Nephron progenitor cell (in vitro differentiated cells): ENCODE measurements at regions not wholly inside any gene's neighbourhood (a gene's known extent, or its start where the extent isn't known, plus 50 kb on each side); places are given as distances from the start of the nearest gene placed in this dataset.
A peak's percentile ranks its signal among the peaks of the same experiment; 100 is the strongest.

ENCODE experiments used
- DNase-seq: peaks from one replicate; pipeline ENCODE4 v3.0.0; 2021
- H3K27ac Mint-ChIP-seq: 2 replicates; pipeline ENCODE4 v1.8.0; 2021; ENCODE audit warnings: mild to moderate bottlenecking, moderate library complexity, mixed read lengths
- H3K27me3 Mint-ChIP-seq: 2 replicates; pipeline ENCODE4 v1.8.0; 2021; ENCODE audit warnings: mild to moderate bottlenecking, low read depth, mixed read lengths; ENCODE audit not compliant: poor library complexity
- H3K36me3 Mint-ChIP-seq: 2 replicates; pipeline ENCODE4 v1.8.0; 2021; ENCODE audit warnings: low read depth, mixed read lengths
- H3K4me1 Mint-ChIP-seq: 2 replicates; pipeline ENCODE4 v1.8.0; 2021; ENCODE audit warnings: mixed read lengths
- H3K4me3 Mint-ChIP-seq: 2 replicates; pipeline ENCODE4 v1.8.0; 2021; ENCODE audit warnings: mild to moderate bottlenecking, moderate library complexity, mixed read lengths
- H3K9me3 Mint-ChIP-seq: 2 replicates; pipeline ENCODE4 v1.8.0; 2021; ENCODE audit warnings: mild to moderate bottlenecking, moderate library complexity, mixed read lengths
- TF ChIP-seq, protein P1 (sequence below): fragments of 200-600 bp; sonication (generic); IDR thresholded peaks from 2 replicates; pipeline ENCODE4 v1.5.0; 2021; ENCODE audit warnings: antibody characterized with exemption

DNA sequence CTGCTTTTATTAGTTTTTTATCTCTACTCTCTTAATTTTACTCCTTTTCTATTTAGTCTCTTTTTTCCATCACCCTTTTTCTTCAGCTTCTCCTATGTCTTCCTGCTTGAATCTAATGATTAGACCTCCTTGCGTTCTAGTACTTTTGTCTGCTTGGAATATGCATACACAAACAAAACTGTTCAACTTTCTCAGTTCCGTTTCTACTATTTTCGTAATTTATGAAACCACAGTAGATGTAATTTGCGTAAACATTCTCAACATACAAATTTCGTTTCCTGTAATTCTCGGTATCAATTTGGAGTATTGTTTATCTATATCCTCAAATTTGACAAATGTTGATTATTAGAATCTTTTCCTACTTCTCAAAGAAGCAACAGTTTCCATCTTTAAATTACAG is 772.5 kb downstream of the USP25 start:
- no peak overlapping the region for H3K4me3 Mint-ChIP-seq
- no peaks in the 10 kb centered on the region for H3K9me3 Mint-ChIP-seq
- peaks cover 2% of the 10 kb centered on the region for H3K27me3 Mint-ChIP-seq
- no peaks in the 10 kb centered on the region for H3K36me3 Mint-ChIP-seq
- peak overlapping the region; percentile 19 for H3K27ac Mint-ChIP-seq
- no peak for DNase-seq
- H3K4me1 Mint-ChIP-seq = no peaks in the 10 kb centered on the region
- TF ChIP-seq, protein P1, sequence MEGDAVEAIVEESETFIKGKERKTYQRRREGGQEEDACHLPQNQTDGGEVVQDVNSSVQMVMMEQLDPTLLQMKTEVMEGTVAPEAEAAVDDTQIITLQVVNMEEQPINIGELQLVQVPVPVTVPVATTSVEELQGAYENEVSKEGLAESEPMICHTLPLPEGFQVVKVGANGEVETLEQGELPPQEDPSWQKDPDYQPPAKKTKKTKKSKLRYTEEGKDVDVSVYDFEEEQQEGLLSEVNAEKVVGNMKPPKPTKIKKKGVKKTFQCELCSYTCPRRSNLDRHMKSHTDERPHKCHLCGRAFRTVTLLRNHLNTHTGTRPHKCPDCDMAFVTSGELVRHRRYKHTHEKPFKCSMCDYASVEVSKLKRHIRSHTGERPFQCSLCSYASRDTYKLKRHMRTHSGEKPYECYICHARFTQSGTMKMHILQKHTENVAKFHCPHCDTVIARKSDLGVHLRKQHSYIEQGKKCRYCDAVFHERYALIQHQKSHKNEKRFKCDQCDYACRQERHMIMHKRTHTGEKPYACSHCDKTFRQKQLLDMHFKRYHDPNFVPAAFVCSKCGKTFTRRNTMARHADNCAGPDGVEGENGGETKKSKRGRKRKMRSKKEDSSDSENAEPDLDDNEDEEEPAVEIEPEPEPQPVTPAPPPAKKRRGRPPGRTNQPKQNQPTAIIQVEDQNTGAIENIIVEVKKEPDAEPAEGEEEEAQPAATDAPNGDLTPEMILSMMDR = no peak

DNA sequence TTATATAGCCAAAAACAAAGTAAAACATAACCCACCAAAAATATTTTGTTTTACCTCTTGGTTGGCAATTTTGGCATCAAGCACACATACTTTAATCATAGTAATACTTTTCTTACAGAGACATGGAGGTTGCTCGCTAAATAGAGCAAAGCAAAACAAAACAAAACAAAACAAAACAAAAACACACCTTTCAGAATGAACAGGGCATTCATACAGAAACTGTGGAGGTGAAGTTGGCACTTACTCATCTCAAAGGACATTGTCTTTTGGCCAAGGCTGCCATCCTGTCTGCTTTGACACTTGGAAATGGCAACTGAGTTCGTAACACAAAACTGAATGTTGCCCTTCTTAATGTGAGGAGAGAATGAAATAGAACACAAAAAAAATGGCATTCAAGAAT is 773.1 kb downstream of the USP25 start:
- H3K4me1 Mint-ChIP-seq = no peaks in the 10 kb centered on the region

DNA sequence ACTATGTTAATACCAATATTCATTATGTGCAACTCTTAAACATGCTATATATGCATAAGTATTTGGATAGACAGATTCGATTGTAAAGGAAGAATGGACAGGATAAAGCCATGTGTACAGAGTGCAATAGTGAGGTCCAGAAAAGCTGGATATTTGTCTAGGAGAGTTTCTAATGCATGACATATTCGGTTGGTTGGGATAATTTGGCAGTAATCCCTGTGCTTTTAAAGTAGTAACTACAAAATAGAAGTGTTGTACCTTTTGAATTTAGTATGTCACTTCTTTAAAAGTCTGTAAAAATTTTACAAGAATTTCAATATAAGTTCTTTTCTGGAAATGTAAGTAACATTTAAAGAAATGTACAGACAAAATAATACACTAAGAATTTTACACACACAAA is 774.5 kb downstream of the USP25 start:
- no peaks in the 10 kb centered on the region for H3K9me3 Mint-ChIP-seq
- DNase-seq = no peak
- no peaks in the 10 kb centered on the region for H3K36me3 Mint-ChIP-seq
- TF ChIP-seq, protein P1 = no peak
- H3K4me1 Mint-ChIP-seq = peaks cover 4% of the 10 kb centered on the region
- peaks cover 2% of the 10 kb centered on the region for H3K27me3 Mint-ChIP-seq
- H3K4me3 Mint-ChIP-seq = no peak overlapping the region
- no peak overlapping the region for H3K27ac Mint-ChIP-seq

More for the DNA sequence above, 773.1 kb downstream of the USP25 start:
- Mint-ChIP-seq H3K27ac (no peak overlapping the region), H3K9me3 (no peaks in the 10 kb centered on the region), H3K27me3 (peaks cover 2% of the 10 kb centered on the region), H3K36me3 (no peaks in the 10 kb centered on the region), H3K4me3 (no peak overlapping the region)
- TF ChIP-seq, protein P1 = no peak
- DNase-seq = no peak

GRCh38 chr21:16504766-16505165 is 775.0 kb downstream of the USP25 start:
- Mint-ChIP-seq H3K4me3 (no peak overlapping the region), H3K4me1 (peaks cover 8% of the 10 kb centered on the region), H3K27me3 (peaks cover 2% of the 10 kb centered on the region), H3K9me3 (no peaks in the 10 kb centered on the region), H3K36me3 (no peaks in the 10 kb centered on the region), H3K27ac (no peak overlapping the region)
- TF ChIP-seq, protein P1 = no peak
- DNase-seq = no peak

GRCh38 chr21:16509476-16509875 is 779.7 kb downstream of the USP25 start:
- TF ChIP-seq, protein P1 = no peak

DNA sequence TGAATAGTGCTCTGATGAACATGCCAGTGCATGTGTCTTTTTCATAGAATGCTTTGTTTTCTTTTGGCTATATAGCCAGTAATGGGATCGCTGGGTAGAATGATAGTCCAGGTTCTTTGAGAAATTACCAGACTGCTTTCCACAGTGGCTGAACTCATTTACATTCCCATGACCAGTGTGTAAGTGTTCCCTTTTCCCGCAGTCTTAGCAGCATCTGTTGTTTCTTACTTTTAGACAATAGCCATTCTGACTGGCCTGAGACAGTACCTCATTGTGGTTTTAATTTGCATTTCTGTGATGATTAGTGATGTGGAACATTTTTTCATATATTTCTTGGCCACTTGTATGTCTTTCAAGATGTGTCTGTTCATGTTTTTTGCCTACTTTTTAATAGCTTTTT is 784.5 kb downstream of the USP25 start:
- H3K27me3 Mint-ChIP-seq = no peaks in the 10 kb centered on the region
- peaks cover 10% of the 10 kb centered on the region for H3K9me3 Mint-ChIP-seq
- H3K27ac Mint-ChIP-seq = no peak overlapping the region
- peaks cover 5% of the 10 kb centered on the region for H3K4me1 Mint-ChIP-seq
- TF ChIP-seq, protein P1 = no peak
- no peak overlapping the region for H3K4me3 Mint-ChIP-seq
- H3K36me3 Mint-ChIP-seq = no peaks in the 10 kb centered on the region
- no peak for DNase-seq

More at GRCh38 chr21:16509476-16509875, 779.7 kb downstream of the USP25 start:
- Mint-ChIP-seq H3K4me3 (no peak overlapping the region), H3K36me3 (no peaks in the 10 kb centered on the region), H3K27ac (peak overlapping the region; percentile 34), H3K9me3 (no peaks in the 10 kb centered on the region), H3K4me1 (peaks cover 10% of the 10 kb centered on the region), H3K27me3 (no peaks in the 10 kb centered on the region)
- DNase-seq = no peak
